ENCODE measurements at regions not wholly inside any gene's neighbourhood (a gene's known extent, or its start where the extent isn't known, plus 50 kb on each side); places are given as distances from the start of the nearest gene placed in this dataset.

- BruUV-seq (replicated peaks) = no TSS peak
- CTCF ChIA-PET (ENCODE audit: unreplicated experiment) = no interaction called here
- intact Hi-C loops (cut with micrococcal nuclease; ENCODE audit: unreplicated experiment) = no loop called here
- Histone ChIP-seq H2AFZ (ENCODE audit: low read length) (no peak overlapping the region), H3K27ac (ENCODE audit: low read depth, low read length, poor library complexity, severe bottlenecking) (no peak overlapping the region), H3K9me2 (ENCODE audit: insufficient read depth, low read length) (no peaks in the 10 kb centered on the region), H4K20me1 (ENCODE audit: insufficient read depth, low read length) (no peaks in the 10 kb centered on the region), H3K9me3 (ENCODE audit: low read length) (no peaks in the 10 kb centered on the region), H3K36me3 (ENCODE audit: insufficient read depth, low read length) (no peaks in the 10 kb centered on the region), H3K4me1 (ENCODE audit: insufficient read depth, low read length, poor library complexity, severe bottlenecking) (no peaks in the 10 kb centered on the region), H3K79me2 (ENCODE audit: insufficient read depth, low read depth, low read length) (no peaks in the 10 kb centered on the region), H3K4me2 (ENCODE audit: low read length) (no peak overlapping the region), H3K4me3 (ENCODE audit: low read depth, low read length, poor library complexity, severe bottlenecking) (no peak overlapping the region)
- no peak for DNase-seq (ENCODE audit: low spot score)
- TF ChIP-seq CTCF (conservative IDR thresholded peaks at IDR 0.05; ENCODE audit: low read length) (no peak), EZH2phosphoT487 (IDR thresholded peaks at IDR 0.05; ENCODE audit: borderline replicate concordance, low read depth, low read length) (no peak)
- POLR2A ChIA-PET = interaction anchor here (0.6 kb wide), 1 partner anchor 359 kb away, joined by 3 read pairs; no protein-coding TSS in a partner anchor
Measured at GRCh38 chr17:30588798-30589247, 111.6 kb downstream of the GOSR1 start.

GRCh38 chr17:30586818-30587595, 109.8 kb downstream of the GOSR1 start:
- TF ChIP-seq EZH2phosphoT487 (IDR thresholded peaks at IDR 0.05; ENCODE audit: borderline replicate concordance, low read depth, low read length) (no peak), CTCF (conservative IDR thresholded peaks at IDR 0.05; ENCODE audit: low read length) (no peak)
- no peak overlapping the region for H2AFZ ChIP-seq (ENCODE audit: low read length)
- no peaks in the 10 kb centered on the region for H3K9me3 ChIP-seq (ENCODE audit: low read length)
- H4K20me1 ChIP-seq (ENCODE audit: insufficient read depth, low read length) = no peaks in the 10 kb centered on the region
- H3K9me2 ChIP-seq (ENCODE audit: insufficient read depth, low read length) = no peaks in the 10 kb centered on the region
- no peak overlapping the region for H3K27ac ChIP-seq (ENCODE audit: low read depth, low read length, poor library complexity, severe bottlenecking)
- no peak overlapping the region for H3K4me3 ChIP-seq (ENCODE audit: low read depth, low read length, poor library complexity, severe bottlenecking)
- BruUV-seq (replicated peaks) = no TSS peak
- no peaks in the 10 kb centered on the region for H3K36me3 ChIP-seq (ENCODE audit: insufficient read depth, low read length)
- H3K79me2 ChIP-seq (ENCODE audit: insufficient read depth, low read depth, low read length) = no peaks in the 10 kb centered on the region
- ChIA-PET POLR2A (interaction anchor here (0.7 kb wide), 1 partner anchor 266 kb away, joined by 3 read pairs; no protein-coding TSS in a partner anchor), CTCF (ENCODE audit: unreplicated experiment) (no interaction called here)
- no peak overlapping the region for H3K4me2 ChIP-seq (ENCODE audit: low read length)
- intact Hi-C loops (cut with micrococcal nuclease; ENCODE audit: unreplicated experiment) = no loop called here
- no peaks in the 10 kb centered on the region for H3K4me1 ChIP-seq (ENCODE audit: insufficient read depth, low read length, poor library complexity, severe bottlenecking)
- DNase-seq (ENCODE audit: low spot score) = no peak

- H3K4me2 ChIP-seq (ENCODE audit: low read length) = no peak overlapping the region
- ChIA-PET POLR2A (no interaction called here), CTCF (ENCODE audit: unreplicated experiment) (no interaction called here)
- H3K4me3 ChIP-seq (ENCODE audit: low read depth, low read length, poor library complexity, severe bottlenecking) = no peak overlapping the region
- H3K36me3 ChIP-seq (ENCODE audit: insufficient read depth, low read length) = no peaks in the 10 kb centered on the region
- H2AFZ ChIP-seq (ENCODE audit: low read length) = no peak overlapping the region
- H3K27ac ChIP-seq (ENCODE audit: low read depth, low read length, poor library complexity, severe bottlenecking) = no peak overlapping the region
- no peaks in the 10 kb centered on the region for H4K20me1 ChIP-seq (ENCODE audit: insufficient read depth, low read length)
- H3K9me3 ChIP-seq (ENCODE audit: low read length) = no peaks in the 10 kb centered on the region
- TF ChIP-seq CTCF (conservative IDR thresholded peaks at IDR 0.05; ENCODE audit: low read length) (no peak), EZH2phosphoT487 (IDR thresholded peaks at IDR 0.05; ENCODE audit: borderline replicate concordance, low read depth, low read length) (no peak)
- BruUV-seq (replicated peaks) = no TSS peak
- peaks cover 3% of the 10 kb centered on the region for H3K4me1 ChIP-seq (ENCODE audit: insufficient read depth, low read length, poor library complexity, severe bottlenecking)
- DNase-seq (ENCODE audit: low spot score) = no peak
- no peaks in the 10 kb centered on the region for H3K9me2 ChIP-seq (ENCODE audit: insufficient read depth, low read length)
- intact Hi-C loops (cut with micrococcal nuclease; ENCODE audit: unreplicated experiment) = no loop called here
- no peaks in the 10 kb centered on the region for H3K79me2 ChIP-seq (ENCODE audit: insufficient read depth, low read depth, low read length)
Measured at GRCh38 chr17:30584810-30585209, 107.6 kb downstream of the GOSR1 start.
